ENCODE measurements at regions not wholly inside any gene's neighbourhood (a gene's known extent, or its start where the extent isn't known, plus 50 kb on each side); places are given as distances from the start of the nearest gene placed in this dataset.
A peak's percentile ranks its signal among the peaks of the same experiment; 100 is the strongest.

- DNase-seq: no peak
Observed at GRCh38 chr10:69741252-69741651, 60.5 kb upstream of the COL13A1 start.

- no peak for DNase-seq
Observed at GRCh38 chr10:69741671-69742355, 59.9 kb upstream of the COL13A1 start.

GRCh38 chr10:69742356-69742695 lies 59.4 kb upstream of the COL13A1 start:
- no peak for DNase-seq

GRCh38 chr10:69742928-69743602 lies 58.6 kb upstream of the COL13A1 start:
- DNase-seq: peak; percentile 61

- no peak for DNase-seq
Observed at GRCh38 chr10:69744971-69745370, 56.7 kb upstream of the COL13A1 start.

GRCh38 chr10:69745698-69746097 lies 56.0 kb upstream of the COL13A1 start:
- DNase-seq: no peak

- no peak for DNase-seq
Observed at GRCh38 chr10:69747179-69747578, 54.5 kb upstream of the COL13A1 start.

GRCh38 chr10:69748621-69749020 lies 53.1 kb upstream of the COL13A1 start:
- no peak for DNase-seq

GRCh38 chr10:69749178-69750010 lies 52.3 kb upstream of the COL13A1 start:
- no peak for DNase-seq

GRCh38 chr10:69750011-69750373 lies 51.7 kb upstream of the COL13A1 start:
- DNase-seq: no peak

GRCh38 chr10:69750725-69751124 lies 51.0 kb upstream of the COL13A1 start:
- DNase-seq: no peak

GRCh38 chr10:69751214-69751613 lies 50.5 kb upstream of the COL13A1 start:
- no peak for DNase-seq

Data from activated CD8-positive, alpha-beta memory T cell treated with anti-CD3 and anti-CD28 coated beads, Interleukin-2, amount 50 U/mL, for 48 hours (primary cell).